ENCODE measurements at regions not wholly inside any gene's neighbourhood (a gene's known extent, or its start where the extent isn't known, plus 50 kb on each side); places are given as distances from the start of the nearest gene placed in this dataset.

DNA sequence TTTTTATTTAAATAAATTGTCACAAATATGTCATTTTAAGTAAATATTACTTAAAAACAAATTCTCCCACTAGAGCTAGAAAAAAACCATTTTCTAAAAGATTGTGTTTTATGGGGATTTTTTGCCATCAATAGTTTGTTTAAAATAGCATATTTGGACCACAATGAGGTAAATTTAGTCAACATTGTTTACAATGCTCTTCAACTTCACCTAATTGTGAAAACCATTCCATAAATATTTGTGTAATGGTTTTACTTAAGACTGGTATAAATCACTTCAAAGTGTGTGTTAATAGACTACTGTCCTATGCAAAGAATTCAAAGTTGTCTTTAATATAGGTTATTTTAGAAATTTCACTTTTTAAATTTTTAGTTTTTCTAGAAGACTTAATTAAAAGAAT, 1004.2 kb downstream of the PCDH18 start:
- no peak for DNase-seq (ENCODE audit: low read depth)

DNA sequence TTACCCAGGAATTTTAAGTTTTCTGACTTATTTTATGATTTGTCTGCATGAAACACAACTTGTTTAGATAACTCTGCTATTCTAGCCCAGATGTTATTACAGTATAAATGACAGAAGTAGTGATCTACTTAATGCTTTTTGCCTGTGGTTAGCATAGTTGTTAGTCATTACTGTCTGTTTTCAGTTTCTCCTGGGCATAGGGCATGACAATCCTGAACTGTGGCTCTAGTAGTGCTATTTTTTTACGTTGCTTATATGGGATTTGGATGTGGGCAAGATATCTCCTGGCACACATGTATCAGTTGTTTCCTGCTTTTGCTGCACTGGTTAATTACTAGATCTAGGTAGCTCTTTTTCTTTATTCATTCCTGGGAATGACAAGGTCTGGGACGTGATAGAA, 1005.8 kb downstream of the PCDH18 start:
- DNase-seq (ENCODE audit: low read depth): no peak

DNA sequence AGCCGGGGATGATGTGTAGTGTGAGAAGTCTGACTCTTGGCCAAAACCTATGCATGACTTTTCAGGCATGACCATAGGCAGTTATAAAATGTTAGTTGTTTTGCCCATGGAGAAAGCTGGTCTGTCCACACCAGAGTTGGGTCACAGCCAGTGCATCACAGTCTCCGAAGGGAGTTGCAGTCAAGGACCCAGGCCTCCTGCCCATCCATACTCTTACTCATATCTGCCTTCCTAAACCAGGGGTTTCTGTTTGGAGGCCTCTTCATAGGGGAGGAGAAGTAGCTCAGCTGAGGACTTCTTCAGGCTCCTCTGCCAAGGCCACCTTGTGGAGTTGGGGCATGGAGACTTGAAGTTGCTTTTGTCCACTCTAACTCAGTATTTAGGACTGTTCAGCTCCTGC, 1008.3 kb downstream of the PCDH18 start:
- DNase-seq (ENCODE audit: low read depth): no peak

DNA sequence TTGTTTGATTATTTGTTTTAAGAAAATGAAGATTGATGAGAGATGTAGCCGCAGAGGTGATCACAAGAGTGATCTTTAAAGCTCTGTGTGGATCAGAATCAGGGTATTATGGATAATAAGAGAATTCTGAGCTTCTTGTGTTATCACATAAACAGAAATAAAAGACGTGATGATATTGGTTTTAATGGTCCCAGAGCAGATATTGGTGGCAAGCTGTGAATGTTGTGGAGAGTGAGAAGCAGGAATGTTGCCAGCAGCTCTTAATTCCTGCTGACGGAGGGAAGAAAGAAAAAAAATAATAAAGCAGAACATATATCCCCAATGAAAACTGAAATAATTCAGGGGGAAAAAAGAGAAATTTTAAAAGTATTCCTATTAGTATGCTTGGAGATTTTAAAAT, 1015.9 kb downstream of the PCDH18 start:
- no peak for DNase-seq (ENCODE audit: low read depth)

DNA sequence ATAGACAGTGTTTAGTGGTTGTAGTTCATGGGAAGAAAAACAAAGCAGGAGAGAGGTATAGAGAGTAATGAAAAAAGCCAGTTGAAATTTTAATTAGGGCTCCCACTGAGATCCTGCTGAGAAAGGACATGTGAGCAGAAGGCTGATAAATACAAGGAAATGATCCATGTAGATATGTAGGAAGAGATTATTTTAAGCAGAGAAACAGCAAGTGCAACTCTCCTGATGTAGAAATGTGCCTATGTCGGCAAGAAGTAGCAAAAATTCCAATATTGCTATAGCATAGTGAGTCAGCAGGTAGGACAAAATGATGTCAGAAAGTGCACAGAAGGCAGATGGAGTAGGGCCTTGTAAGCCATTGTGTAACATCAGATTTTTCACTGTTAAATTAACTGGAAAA, 1027.3 kb downstream of the PCDH18 start:
- no peak for DNase-seq (ENCODE audit: low read depth)

DNA sequence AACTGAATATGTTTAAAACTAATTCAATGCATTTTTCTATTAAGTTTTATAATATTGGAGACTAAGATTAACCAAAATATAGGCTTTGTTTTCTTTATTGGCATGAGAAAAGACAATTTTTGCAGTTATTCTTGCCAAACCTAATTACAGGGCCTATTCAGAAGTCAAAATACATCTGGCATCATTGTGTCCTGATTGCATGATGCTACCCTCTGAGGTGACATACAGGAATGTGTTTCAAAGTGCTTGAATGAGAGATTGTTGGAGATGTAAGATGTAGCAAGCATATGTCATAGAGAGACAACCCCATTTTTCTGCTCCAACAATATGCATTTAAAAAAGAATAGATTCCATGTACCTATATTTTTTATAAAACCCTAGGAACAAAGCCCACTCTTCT, 1036.4 kb downstream of the PCDH18 start:
- DNase-seq (ENCODE audit: low read depth): no peak

DNA sequence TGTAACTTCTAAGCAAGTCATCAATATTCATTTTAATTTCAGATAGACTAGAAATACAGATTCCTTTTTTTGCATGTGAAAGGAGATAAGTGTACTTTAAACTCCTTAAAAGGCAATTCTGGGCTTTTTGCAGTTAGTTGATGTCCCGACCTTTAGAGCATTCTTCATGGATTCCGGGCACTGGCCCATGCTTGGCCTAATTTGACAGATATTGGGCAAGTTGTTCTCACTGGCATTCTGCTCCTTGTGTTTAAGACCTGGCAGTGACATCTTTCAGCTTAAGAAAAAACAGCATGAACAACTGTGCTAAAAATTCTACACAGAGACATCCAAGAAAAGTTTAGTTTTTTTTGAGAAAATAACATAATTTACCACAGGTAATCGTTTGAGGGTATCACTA, 1037.2 kb downstream of the PCDH18 start:
- DNase-seq (ENCODE audit: low read depth): no peak

DNA sequence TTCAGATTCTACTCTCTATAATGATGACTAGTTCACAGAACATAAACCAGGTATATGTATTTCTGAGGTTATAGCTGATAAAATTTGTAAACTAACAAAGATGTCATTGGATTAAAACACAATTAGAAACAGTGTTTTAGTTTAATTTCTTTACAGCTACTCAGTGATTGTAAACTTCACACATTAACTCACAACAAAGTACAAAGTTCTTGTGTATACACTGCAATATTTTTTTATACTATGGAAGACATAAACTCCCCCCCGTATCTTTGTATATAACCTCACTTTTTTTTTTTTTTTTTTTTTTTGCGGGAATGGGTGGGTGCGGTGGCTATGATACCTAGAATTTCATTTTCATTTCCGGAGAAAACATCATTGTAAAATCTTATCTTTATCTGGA, 1043.2 kb downstream of the PCDH18 start:
- DNase-seq (ENCODE audit: low read depth): no peak

DNA sequence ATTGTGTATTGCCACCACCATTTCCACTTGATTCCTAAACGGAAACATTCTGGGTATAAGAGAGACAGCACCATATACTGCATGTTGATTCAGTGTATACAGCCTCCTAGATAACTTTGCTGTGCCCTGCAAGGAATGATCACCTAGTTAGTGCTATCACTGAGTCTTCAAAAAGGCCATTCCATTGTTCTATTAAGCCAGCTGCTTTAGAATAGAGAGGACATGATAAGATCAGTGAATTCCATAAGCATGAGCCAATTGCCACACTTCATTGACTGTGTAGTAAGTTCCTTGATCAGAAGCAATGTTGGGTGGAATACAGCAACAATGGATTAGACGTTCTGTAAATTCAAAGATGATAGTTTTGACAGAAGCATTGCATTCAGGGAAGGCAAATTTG, 1047.3 kb downstream of the PCDH18 start:
- DNase-seq (ENCODE audit: low read depth): no peak

DNA sequence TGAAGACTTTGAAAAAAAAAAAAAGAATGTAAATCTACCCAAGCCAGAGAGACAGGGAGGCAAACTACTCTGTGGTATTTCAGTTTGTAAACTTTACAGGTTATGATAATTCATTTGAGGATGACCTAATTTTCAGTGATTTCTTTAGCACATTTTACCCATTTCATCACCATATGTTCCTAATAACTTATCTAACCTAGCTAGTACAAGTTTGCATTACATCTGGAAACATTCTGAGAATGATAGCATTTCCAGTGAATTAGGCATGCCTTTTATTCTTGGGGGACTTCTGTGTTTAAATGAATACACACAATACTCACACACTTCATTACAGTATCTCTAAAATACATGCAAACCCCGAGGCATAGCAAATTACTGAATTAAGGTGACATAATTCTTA, 1055.5 kb downstream of the PCDH18 start:
- DNase-seq (ENCODE audit: low read depth): no peak

DNA sequence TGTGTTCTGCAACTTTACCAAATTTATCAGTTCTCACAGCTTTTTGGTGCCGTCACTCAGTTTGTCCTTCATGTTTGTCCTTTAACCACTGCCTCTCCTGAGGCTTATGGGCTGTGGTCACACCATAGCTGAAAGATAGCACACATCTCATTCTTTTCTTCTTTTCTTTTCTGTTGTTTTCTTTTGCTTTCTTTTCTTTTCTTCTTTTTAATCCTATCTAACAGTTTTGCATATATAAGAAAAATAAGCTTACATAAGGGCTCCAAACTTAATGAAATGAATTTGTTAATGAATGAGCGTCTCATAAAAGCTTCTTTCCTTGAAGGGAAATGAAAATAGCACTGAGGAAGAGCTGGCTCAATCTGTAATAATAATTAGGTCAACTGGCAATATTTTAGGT, 1061.2 kb downstream of the PCDH18 start:
- no peak for DNase-seq (ENCODE audit: low read depth)

DNA sequence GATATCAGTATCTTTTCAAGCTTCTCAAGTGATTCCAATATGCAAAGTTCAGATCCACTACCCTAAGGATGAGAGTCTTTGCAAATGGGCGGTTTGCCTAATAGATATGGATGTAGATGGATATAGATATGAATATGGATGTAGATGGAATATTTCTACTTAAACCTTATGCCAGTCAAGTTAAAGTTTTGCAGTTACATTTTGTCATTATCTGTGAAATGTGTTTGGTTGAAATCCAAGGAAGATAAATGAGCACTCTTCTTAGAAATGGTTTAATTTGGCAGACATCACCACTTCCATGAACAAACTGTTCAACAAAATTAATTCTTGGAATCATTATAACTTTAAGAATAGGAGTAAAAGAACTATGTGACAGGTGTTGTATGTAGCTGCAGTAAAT, 1066.6 kb downstream of the PCDH18 start:
- DNase-seq (ENCODE audit: low read depth): no peak

DNA sequence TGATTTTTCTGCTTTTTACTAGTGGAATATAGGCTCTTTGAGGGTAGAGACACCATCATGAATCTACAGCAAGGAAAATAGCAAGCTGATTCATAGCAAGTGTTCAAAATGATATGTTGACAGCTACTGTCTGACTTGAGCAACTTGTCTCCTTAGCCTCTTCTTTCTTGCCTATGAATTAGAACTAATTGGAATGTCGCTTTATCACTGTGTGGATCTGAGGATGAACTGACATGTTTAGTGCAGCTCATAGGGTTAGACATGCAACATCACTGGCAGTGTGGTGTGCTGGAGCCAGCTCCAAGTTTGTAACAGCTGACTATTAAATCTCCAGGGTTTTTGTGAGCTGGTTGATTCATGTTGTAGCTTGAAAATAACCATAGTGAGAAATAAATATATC, 1068.4 kb downstream of the PCDH18 start:
- DNase-seq (ENCODE audit: low read depth): no peak

DNA sequence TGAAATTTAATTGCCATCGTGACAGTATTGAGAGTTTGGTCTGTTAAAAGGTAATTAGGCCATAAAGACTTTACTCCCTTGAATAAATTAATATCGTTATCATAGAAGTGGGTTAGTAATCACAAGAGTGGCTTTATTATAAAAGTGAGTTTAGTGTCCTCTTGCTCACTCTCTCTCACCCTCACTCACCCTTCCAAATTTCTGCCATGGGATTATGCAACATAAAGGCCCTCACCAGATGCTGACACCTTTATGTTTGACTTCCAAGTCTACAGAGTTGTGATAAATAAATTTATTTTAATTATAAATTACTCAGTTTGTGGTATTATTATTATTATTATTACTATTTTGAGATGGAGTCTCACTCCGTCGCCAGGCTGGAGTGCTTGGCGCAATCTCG, 1070.8 kb downstream of the PCDH18 start:
- DNase-seq (ENCODE audit: low read depth): no peak

DNA sequence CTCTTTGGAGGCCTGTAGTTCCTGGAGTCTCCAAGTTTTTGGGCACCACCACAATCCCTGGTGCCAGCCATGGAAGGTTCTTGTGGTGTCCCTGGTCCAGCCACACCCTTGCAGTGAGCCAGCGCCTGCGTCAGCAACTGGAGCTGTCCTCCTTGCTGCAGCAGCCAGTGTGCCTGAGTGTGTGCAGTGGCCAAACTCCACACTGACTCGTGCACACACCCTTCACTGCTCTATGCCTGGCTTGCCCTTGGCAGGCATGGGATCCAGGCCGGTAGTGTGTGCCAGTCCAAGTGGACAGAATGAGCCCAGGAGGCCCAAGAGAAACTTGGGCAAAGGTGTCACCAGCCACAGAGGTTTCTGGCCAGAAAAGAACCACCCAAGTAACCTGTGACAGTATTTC, 1074.0 kb downstream of the PCDH18 start:
- DNase-seq (ENCODE audit: low read depth): no peak

DNA sequence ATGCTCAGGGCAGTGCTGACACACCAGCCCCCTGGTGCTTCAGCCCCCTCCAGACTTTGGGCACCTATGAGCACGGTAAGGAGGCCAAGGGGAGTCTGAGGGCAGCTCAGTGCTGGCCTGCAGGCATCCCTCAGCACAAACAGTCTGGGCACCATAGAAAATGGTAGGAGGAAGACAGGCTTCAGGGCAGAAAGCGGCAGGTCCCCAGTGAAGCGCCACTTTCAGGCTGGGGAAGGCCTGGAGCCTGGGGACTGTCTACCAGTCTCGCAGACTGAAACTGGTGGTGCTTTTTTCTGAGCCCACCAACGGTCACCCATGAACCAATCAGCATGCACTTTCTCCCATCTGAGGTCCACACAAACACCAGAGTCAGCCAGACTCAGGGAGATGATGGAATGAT, 1074.7 kb downstream of the PCDH18 start:
- no peak for DNase-seq (ENCODE audit: low read depth)

DNA sequence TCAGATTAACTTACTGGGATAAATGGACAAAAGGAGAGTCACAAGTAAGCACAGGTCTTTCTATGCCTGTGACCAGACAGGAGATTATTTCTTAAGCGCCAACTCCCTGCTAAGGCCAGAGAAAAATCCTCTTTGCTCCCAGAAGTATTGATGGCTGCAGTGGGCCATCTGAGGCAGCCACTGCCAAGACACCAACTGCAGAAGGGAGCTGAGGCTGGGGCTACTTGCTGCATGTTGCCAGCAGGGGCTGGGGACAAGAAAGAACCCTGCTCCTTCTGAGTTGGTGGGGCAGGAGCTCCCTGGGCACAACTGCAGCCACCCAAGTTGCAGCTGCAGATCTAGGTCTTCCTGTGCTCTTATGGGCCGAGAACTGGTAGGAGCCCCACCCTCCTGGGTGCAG, 1075.3 kb downstream of the PCDH18 start:
- no peak for DNase-seq (ENCODE audit: low read depth)

DNA sequence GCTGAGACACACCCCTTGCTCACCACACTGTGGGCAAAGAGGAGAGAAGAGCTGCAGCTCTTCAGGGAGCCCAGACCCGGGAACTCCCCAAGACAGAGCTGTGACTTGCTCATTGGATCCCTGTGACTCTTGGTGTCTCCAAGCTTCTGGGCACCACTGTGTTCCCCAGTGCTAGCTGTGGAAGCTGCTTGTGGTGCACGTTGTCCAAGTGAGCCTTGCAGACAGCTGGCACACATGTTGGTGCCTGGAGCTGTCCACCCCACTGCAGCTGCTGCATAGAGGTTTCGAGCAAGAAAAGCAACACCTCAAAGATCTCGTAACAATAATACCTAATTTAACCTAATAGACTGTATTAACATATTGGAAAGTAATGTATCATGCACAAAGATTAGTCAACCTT, 1089.3 kb downstream of the PCDH18 start:
- DNase-seq (ENCODE audit: low read depth): no peak

DNA sequence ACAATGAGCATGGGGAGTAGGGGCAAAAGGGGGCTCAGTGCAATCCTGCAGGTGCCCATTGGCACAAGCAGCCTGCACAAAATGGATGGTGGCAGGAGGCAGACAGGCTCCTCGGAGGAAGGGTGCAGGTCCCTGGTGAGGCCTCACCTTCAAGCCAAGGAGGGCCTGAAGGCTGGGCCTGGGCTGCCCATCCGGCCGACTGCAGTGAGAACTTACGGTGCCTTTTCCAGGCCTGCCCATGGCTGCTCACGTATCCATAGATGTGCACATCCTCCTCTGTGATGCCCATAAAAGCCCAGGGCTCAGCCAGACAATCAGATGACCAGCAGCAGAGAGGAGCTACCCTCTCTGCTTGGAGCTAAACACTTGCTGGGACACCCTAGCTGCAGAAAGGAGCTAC, 1089.8 kb downstream of the PCDH18 start:
- DNase-seq (ENCODE audit: low read depth): no peak

DNA sequence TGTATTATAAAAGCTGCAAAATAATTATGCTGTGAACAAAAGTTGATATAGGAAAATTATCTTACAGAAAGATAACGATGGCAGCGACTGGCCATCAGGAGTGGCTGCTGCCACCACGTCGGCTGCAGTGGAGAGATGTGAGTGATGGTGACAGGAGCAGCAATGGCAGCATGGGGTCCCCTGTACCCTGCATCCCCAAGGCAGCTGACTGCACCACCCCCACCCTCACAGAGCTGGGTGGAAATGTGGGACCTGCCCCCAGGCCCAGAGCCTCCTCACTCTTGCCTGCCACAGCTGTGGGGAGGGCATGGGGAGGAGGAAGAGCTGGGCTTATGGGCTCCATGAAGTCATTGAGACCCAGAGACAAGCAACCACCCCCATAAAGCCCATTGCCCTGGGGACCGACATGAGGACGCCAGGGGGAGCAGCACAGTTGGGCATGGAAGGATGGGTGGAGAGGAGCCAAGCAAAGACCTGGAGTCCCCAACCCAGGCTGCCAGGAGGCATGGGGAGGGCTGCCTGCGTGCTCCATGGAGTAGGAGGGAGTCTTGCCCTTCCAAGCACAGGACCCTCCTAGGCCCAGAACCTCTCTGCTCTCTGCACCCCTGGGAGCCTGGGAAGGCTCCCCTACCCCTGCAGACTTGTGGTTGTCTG, 1090.5 kb downstream of the PCDH18 start:
- DNase-seq (ENCODE audit: low read depth): no peak

DNA sequence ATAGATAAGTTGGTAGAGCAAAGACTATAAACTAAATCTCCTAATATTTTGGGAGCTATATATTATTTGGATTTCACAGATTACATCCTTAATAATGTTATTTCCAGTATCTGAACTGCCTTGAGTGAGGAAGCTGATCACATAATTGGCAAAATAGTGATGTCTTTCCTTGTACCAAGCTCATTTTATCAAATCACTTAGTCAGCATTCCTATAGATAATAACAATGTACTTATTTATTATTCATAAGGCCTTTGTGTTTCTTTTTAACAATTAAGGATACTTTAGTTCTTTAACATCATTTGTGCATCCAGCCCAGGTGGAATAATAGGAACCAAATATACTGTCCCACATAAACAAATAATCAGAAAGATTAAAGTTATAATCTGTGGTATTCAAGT, 1093.6 kb downstream of the PCDH18 start:
- DNase-seq (ENCODE audit: low read depth): no peak

DNA sequence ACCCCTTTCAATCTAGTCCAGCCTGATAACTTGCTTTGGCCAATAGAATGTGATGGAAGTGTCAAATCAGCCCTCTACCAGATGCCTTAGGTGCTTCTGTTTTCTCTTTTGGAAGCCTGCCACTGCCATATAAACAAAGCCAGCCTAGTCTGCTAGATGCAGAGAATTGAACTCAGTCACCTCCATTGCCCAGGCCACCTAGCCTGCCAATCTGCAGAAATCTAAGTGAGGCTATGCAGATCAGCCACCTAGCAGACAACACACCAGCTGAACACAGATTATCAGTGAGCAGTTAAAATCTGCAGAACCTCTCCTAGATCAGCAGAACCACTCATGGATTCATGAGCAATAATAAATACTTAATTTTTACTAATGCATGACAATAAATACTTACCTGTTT, 1108.2 kb downstream of the PCDH18 start:
- no peak for DNase-seq (ENCODE audit: low read depth)

DNA sequence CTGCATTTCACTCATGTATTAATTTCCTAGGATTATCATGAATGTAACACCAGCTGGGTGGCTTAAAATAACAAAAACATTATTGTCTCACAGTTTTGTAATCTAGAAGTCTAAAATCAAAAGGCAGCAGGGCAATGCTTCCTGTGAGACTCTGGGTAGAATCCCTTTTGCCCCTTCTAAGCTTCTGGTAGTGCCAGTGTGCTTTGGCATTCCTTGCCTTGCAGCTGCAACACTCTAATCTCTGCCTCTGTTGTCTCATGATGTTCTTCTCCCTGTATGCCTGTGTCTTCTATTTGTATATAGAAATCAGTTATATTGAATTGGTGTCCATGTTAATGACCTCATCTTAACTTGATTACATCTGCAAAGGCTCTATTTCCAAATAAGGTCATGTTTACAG, 1117.3 kb downstream of the PCDH18 start:
- DNase-seq (ENCODE audit: low read depth): no peak

DNA sequence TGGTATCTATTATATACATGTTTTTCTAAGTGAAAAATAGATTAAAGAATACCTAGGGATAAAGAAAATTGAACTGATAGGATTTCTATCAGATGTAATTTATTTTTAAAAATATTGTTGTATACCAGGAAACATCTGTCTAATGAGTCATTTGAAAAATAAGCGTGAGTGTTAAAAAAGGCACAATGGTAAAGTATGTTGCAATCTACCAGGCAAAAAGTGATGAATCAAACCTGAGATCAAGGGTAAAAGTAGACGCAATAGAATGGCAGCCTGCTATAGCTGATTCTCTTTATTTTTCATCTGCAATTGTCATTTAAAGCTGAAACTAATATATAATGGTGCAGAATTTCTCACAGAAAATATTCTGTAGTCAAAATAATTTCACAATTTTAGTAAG, 1119.6 kb downstream of the PCDH18 start:
- no peak for DNase-seq (ENCODE audit: low read depth)

DNA sequence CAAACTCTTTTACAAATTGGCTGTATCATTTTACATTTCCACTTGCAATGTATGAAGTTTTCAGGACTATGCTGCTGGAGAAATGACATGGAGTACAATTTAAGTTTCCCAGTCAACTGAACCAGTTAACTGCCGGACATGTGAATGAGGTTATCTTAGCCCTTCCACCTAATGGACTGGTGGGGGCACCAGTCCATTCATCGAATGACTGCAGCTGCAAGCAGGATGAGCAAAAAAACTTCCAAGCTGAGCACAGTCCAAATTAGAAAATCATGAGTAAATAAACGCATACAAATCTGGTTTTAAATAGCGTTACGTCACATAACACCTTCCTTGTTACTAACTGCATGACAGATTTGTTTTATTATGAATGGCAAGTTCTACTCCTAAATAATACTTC, 1131.5 kb downstream of the PCDH18 start:
- DNase-seq (ENCODE audit: low read depth): no peak

Measured in GM04503 (cell line).